IMR-90 (cell line): ENCODE measurements at regions not wholly inside any gene's neighbourhood (a gene's known extent, or its start where the extent isn't known, plus 50 kb on each side); places are given as distances from the start of the nearest gene placed in this dataset.

Experiments
- ATAC-seq: fragments of 200-7000 bp; cut with Tn5 transposase; 2 replicates; pipeline ENCODE4 v1.9.1; 2020; ENCODE audit warnings: low read depth, mild to moderate bottlenecking, moderate library complexity
- BruUV-seq: library from RNA; stranded (reverse); fragments of 400-500 nt; replicated peaks from 2 replicates; lab custom pipeline; 2021; lab: Mats Ljungman, UMichigan
- CTCF ChIA-PET: fragments of 300-600 bp; formaldehyde crosslinking; extraction: SDS; loops from one replicate; lab custom pipeline; 2021; ENCODE audit warnings: antibody characterized with exemption; lab: Yijun Ruan, JAX
- POLR2A ChIA-PET: fragments of 300-600 bp; sonication (Branson Sonifier 250); formaldehyde crosslinking; loops from one replicate; lab custom pipeline; 2022; ENCODE audit warnings: antibody characterized with exemption; ENCODE audit not compliant: unreplicated experiment; lab: Charles Lee
- DNase-seq: peaks from one replicate; pipeline ENCODE4 v3.0.0; 2013
- H2AFZ ChIP-seq: replicated peaks from 2 replicates; pipeline ENCODE3; 2013; ENCODE audit warnings: low read length, mild to moderate bottlenecking; ENCODE audit not compliant: poor library complexity
- H2AK5ac ChIP-seq: 2 replicates; pipeline ENCODE4 v1.6.1; 2013; ENCODE audit warnings: low read depth, low read length, inconsistent platforms
- H2AK9ac ChIP-seq: replicated peaks from 2 replicates; pipeline ENCODE3; 2013; ENCODE audit warnings: mild to moderate bottlenecking, low read depth, low read length, moderate library complexity; ENCODE audit not compliant: poor library complexity
- H2BK120ac ChIP-seq: 2 replicates; pipeline ENCODE4 v1.6.1; 2013; ENCODE audit warnings: low read depth, low read length, inconsistent platforms
- H2BK15ac ChIP-seq: 3 replicates; pipeline ENCODE4 v1.6.1; 2013; ENCODE audit warnings: low read depth, low read length, inconsistent platforms
- H2BK20ac ChIP-seq: 2 replicates; pipeline ENCODE4 v1.6.1; 2013; ENCODE audit warnings: low read depth, mild to moderate bottlenecking, inconsistent platforms, low read length, moderate library complexity
- H2BK5ac ChIP-seq: 2 replicates; pipeline ENCODE4 v1.6.1; 2013; ENCODE audit warnings: mild to moderate bottlenecking, low read depth, low read length, inconsistent platforms; ENCODE audit not compliant: poor library complexity, severe bottlenecking
- H3K14ac ChIP-seq: replicated peaks from 2 replicates; pipeline ENCODE4 v1.6.1; 2013; ENCODE audit warnings: low read depth, low read length, inconsistent platforms
- H3K18ac ChIP-seq: 2 replicates; pipeline ENCODE4 v1.6.1; 2013; ENCODE audit warnings: low read depth, low read length, control low read depth
- H3K23ac ChIP-seq: 2 replicates; pipeline ENCODE4 v1.6.1; 2013; ENCODE audit warnings: low read depth, low read length, inconsistent platforms
- H3K27ac ChIP-seq: 2 replicates; pipeline ENCODE4 v1.5.1; 2013; ENCODE audit warnings: mild to moderate bottlenecking, control low read depth, low read length; ENCODE audit not compliant: insufficient read depth
- H3K27me3 ChIP-seq: 2 replicates; pipeline ENCODE4 v1.6.1; 2013; ENCODE audit warnings: low read length; ENCODE audit not compliant: control insufficient read depth, insufficient read depth
- H3K36me3 ChIP-seq: 2 replicates; pipeline ENCODE4 v1.6.1; 2013; ENCODE audit warnings: low read length, mixed read lengths; ENCODE audit not compliant: control insufficient read depth, insufficient read depth
- H3K4ac ChIP-seq: 2 replicates; pipeline ENCODE4 v1.6.1; 2013; ENCODE audit warnings: low read depth, low read length, inconsistent platforms
- H3K4me1 ChIP-seq: 2 replicates; pipeline ENCODE4 v1.6.1; 2013; ENCODE audit warnings: low read length, mixed read lengths; ENCODE audit not compliant: control insufficient read depth, insufficient read depth
- H3K4me2 ChIP-seq: 2 replicates; pipeline ENCODE4 v1.6.1; 2013; ENCODE audit warnings: low read depth, mild to moderate bottlenecking, control low read depth, low read length, moderate library complexity
- H3K4me3 ChIP-seq: 2 replicates; pipeline ENCODE4 v1.5.1; 2013; ENCODE audit warnings: low read depth, mild to moderate bottlenecking, control low read depth, low read length, moderate library complexity; ENCODE audit not compliant: insufficient read depth
- H3K56ac ChIP-seq: 2 replicates; pipeline ENCODE4 v1.6.1; 2013; ENCODE audit warnings: low read length, inconsistent platforms; ENCODE audit not compliant: insufficient read depth; ENCODE audit errors: extremely low read depth
- H3K79me1 ChIP-seq, 2 experiments: 2 replicates each; pipeline ENCODE4 v1.6.1; 2013; ENCODE audit warnings: low read length in 2 of 2, inconsistent platforms in 1 of 2, low read depth in 1 of 2
- H3K9ac ChIP-seq: 2 replicates; pipeline ENCODE4 v1.6.1; 2013; ENCODE audit warnings: low read depth, low read length, control low read depth
- H3K9me1 ChIP-seq: 2 replicates; pipeline ENCODE4 v1.6.1; 2013; ENCODE audit warnings: low read length, inconsistent platforms; ENCODE audit not compliant: insufficient read depth
- H3K9me3 ChIP-seq: 2 replicates; pipeline ENCODE4 v1.6.1; 2013; ENCODE audit warnings: low read length; ENCODE audit not compliant: control insufficient read depth, insufficient read depth
- H4K20me1 ChIP-seq: 2 replicates; pipeline ENCODE4 v1.6.1; 2013; ENCODE audit warnings: low read length, inconsistent platforms; ENCODE audit not compliant: insufficient read depth
- H4K5ac ChIP-seq: 2 replicates; pipeline ENCODE4 v1.6.1; 2013; ENCODE audit warnings: mild to moderate bottlenecking, low read depth, low read length, control low read depth
- H4K8ac ChIP-seq, 2 experiments: 2 replicates each; pipeline ENCODE4 v1.6.1; 2013; ENCODE audit warnings: low read depth in 2 of 2, low read length in 2 of 2, control low read depth in 1 of 2, inconsistent platforms in 1 of 2
- H4K91ac ChIP-seq: 2 replicates; pipeline ENCODE4 v1.6.1; 2013; ENCODE audit warnings: low read depth, low read length, inconsistent platforms; ENCODE audit not compliant: insufficient read depth
- MAFK ChIP-seq: IDR thresholded peaks from 2 replicates; pipeline ENCODE4 v1.6.1; 2012; ENCODE audit warnings: low read depth, low read length, improper control_type of control experiment
- WGBS, 2 experiments: methylation state at CpG; one replicate each; pipeline versions ENCODE4 v1.1.5 to v1.1.7; 2013; ENCODE audit warnings: missing lambda C conversion rate in 2 of 2; ENCODE audit not compliant: insufficient read length in 1 of 2; ENCODE audit errors: extremely low coverage in 2 of 2; 5-methylcytosine and 5-hydroxymethylcytosine counted together
- dilution Hi-C: fragments of 300-500 bp; cut with HindIII; formaldehyde crosslinking; loops from one replicate; pipeline ENCODE4 v1.14.3; 2018; ENCODE audit warnings: low sequenced_read_pairs; ENCODE audit not compliant: unreplicated experiment
- in situ Hi-C: fragments of 300-500 bp; cut with MboI; formaldehyde crosslinking; loops from 3 replicates; pipeline ENCODE4 v1.14.3; 2019; ENCODE audit warnings: low sequenced_read_pairs, inconsistent platforms, mixed read lengths
- intact Hi-C: fragments of 100-400 bp; cut with micrococcal nuclease; formaldehyde crosslinking; loops from 2 replicates; pipeline ENCODE4 v1.10.0; 2022

DNA sequence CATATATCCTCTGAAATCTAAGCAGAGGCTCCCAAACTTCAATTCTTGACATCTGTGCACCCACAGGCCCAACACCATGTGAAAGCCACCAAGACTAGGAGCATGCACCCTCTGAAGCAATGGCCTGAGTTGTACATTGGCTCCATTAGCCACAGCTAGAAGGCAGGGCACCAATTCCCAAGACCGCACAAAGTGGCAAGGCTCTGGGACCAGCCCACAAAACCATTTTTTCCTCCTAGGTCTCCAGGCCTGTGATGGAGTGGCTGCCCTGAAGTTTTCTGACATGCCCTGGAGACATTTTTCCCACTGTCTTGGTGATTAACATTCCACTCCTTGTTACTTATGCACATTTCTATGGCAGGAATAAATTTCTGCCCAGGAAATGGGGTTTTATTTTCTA lies 232.2 kb upstream of the GRID2 start:
- H3K4me3 ChIP-seq, result no peak overlapping the region
- ATAC-seq, result no peak
- no peak overlapping the region for H3K14ac ChIP-seq
- H2BK120ac ChIP-seq, result no peak overlapping the region
- in situ Hi-C loops, result no loop called here
- H2AK5ac ChIP-seq, result no peak overlapping the region
- H2BK15ac ChIP-seq, result no peak overlapping the region
- H3K23ac ChIP-seq, result no peak overlapping the region
- H4K8ac ChIP-seq, result no peak overlapping the region
- no peaks in the 10 kb centered on the region for H3K4me1 ChIP-seq
- H3K9me1 ChIP-seq, result no peaks in the 10 kb centered on the region
- dilution Hi-C loops, result no loop called here
- H3K79me1 ChIP-seq, result no peaks in the 10 kb centered on the region
- no peak overlapping the region for H4K5ac ChIP-seq
- no peaks in the 10 kb centered on the region for H3K27me3 ChIP-seq
- DNase-seq, result no peak
- H2BK20ac ChIP-seq, result no peak overlapping the region
- H3K56ac ChIP-seq, result no peak overlapping the region
- H3K9ac ChIP-seq, result no peak overlapping the region
- no peak overlapping the region for H2BK5ac ChIP-seq
- TF ChIP-seq MAFK, result no peak
- no peaks in the 10 kb centered on the region for H4K20me1 ChIP-seq
- no peak overlapping the region for H4K91ac ChIP-seq
- H3K9me3 ChIP-seq, result peaks cover 5% of the 10 kb centered on the region
- H3K27ac ChIP-seq, result no peak overlapping the region
- no peak overlapping the region for H2AFZ ChIP-seq
- H3K4me2 ChIP-seq, result no peak overlapping the region
- POLR2A ChIA-PET, result no interaction called here
- WGBS, 2 experiments, result no CpG with 5 or more reads among the region's 1 CpG
- no peak overlapping the region for H2AK9ac ChIP-seq
- no peak overlapping the region for H3K18ac ChIP-seq
- no peak overlapping the region for H3K4ac ChIP-seq
- intact Hi-C loops, result no loop called here
- BruUV-seq, result no TSS peak
- CTCF ChIA-PET, result no interaction called here
- no peaks in the 10 kb centered on the region for H3K36me3 ChIP-seq
